PC-3 (cell line): ENCODE measurements at regions not wholly inside any gene's neighbourhood (a gene's known extent, or its start where the extent isn't known, plus 50 kb on each side); places are given as distances from the start of the nearest gene placed in this dataset.

Experiments
- ATAC-seq: fragments of 200-7000 bp; cut with Tn5 transposase; 2 replicates; pipeline ENCODE4 v1.9.1; 2020; ENCODE audit warnings: mild to moderate bottlenecking, moderate library complexity
- BruUV-seq: library from RNA; stranded (reverse); fragments of 400-500 nt; replicated peaks from 2 replicates; lab custom pipeline; 2021; lab: Mats Ljungman, UMichigan
- CTCF ChIA-PET: fragments of 300-600 bp; sonication (Branson Sonifier 250); formaldehyde crosslinking; loops from one replicate; lab custom pipeline; 2022; ENCODE audit warnings: antibody characterized with exemption; lab: Charles Lee
- POLR2A ChIA-PET: fragments of 300-600 bp; sonication (Branson Sonifier 250); formaldehyde crosslinking; loops from one replicate; lab custom pipeline; 2022; ENCODE audit warnings: antibody characterized with exemption; ENCODE audit not compliant: unreplicated experiment; lab: Charles Lee
- DNase-seq: peaks from one replicate; pipeline ENCODE4 v3.0.0-alpha.2; 2015
- H2AFZ ChIP-seq: fragments of 300-600 bp; sonication (generic); 2 replicates; pipeline ENCODE4 v1.6.0; 2016; ENCODE audit warnings: antibody characterized with exemption, low read length
- H3F3A ChIP-seq: fragments of 300-600 bp; sonication (generic); one replicate; pipeline ENCODE4 v1.6.0; 2017; ENCODE audit warnings: antibody characterized with exemption, low read length, control low read depth, mild to moderate bottlenecking; ENCODE audit not compliant: unreplicated experiment
- H3K27ac ChIP-seq: fragments of 300-600 bp; sonication (generic); 2 replicates; pipeline ENCODE4 v1.5.1; 2016; ENCODE audit warnings: mild to moderate bottlenecking, low read length
- H3K27me3 ChIP-seq: fragments of 300-600 bp; sonication (generic); 2 replicates; pipeline ENCODE4 v1.6.1; 2016; ENCODE audit warnings: low read length, mixed read lengths
- H3K36me3 ChIP-seq: fragments of 300-600 bp; sonication (generic); 2 replicates; pipeline ENCODE4 v1.6.1; 2016; ENCODE audit warnings: low read depth, mixed run types, low read length, mixed read lengths
- H3K4me1 ChIP-seq: fragments of 300-600 bp; sonication (generic); 2 replicates; pipeline ENCODE4 v1.5.1; 2016; ENCODE audit warnings: low read length; ENCODE audit not compliant: insufficient read depth
- H3K4me2 ChIP-seq: fragments of 300-600 bp; sonication (generic); 2 replicates; pipeline ENCODE4 v1.6.0; 2016; ENCODE audit warnings: low read length
- H3K4me3 ChIP-seq: fragments of 300-600 bp; sonication (generic); 2 replicates; pipeline ENCODE4 v1.5.1; 2016; ENCODE audit warnings: mild to moderate bottlenecking, low read length, mixed read lengths
- H3K79me2 ChIP-seq: fragments of 300-600 bp; sonication (generic); 2 replicates; pipeline ENCODE4 v1.6.1; 2017; ENCODE audit warnings: low read length, mixed read lengths
- H3K9ac ChIP-seq: fragments of 300-600 bp; sonication (generic); 2 replicates; pipeline ENCODE4 v1.6.0; 2016; ENCODE audit warnings: mild to moderate bottlenecking, low read length
- H3K9me2 ChIP-seq: fragments of 300-600 bp; sonication (generic); replicated peaks from 2 replicates; pipeline ENCODE4 v1.6.1; 2016; ENCODE audit warnings: mixed run types, low read length, mixed read lengths
- H3K9me3 ChIP-seq: fragments of 300-600 bp; sonication (generic); 2 replicates; pipeline ENCODE4 v1.6.1; 2016; ENCODE audit warnings: low read length, mixed read lengths
- H4K20me1 ChIP-seq: fragments of 300-600 bp; sonication (generic); 2 replicates; pipeline ENCODE4 v1.6.1; 2016; ENCODE audit warnings: low read length, mixed read lengths
- CTCF ChIP-seq: fragments of 300-600 bp; sonication (generic); conservative IDR thresholded peaks from 2 replicates; pipeline ENCODE4 v1.5.1; 2017; ENCODE audit warnings: antibody characterized with exemption, low read depth, mild to moderate bottlenecking, low read length
- EZH2 ChIP-seq: fragments of 300-600 bp; sonication (generic); IDR thresholded peaks from one replicate; pipeline ENCODE4 v1.6.1; 2017; ENCODE audit warnings: antibody characterized with exemption, mild to moderate bottlenecking, low read length; ENCODE audit not compliant: unreplicated experiment
- EZH2phosphoT487 ChIP-seq: fragments of 300-600 bp; sonication (generic); IDR thresholded peaks from 2 replicates; pipeline ENCODE4 v1.6.1; 2018; ENCODE audit warnings: mild to moderate bottlenecking, antibody characterized with exemption, low read length, borderline replicate concordance
- intact Hi-C: fragments of 100-400 bp; cut with micrococcal nuclease; formaldehyde crosslinking; loops from 2 replicates; pipeline ENCODE4 v1.9.0; 2023

DNA sequence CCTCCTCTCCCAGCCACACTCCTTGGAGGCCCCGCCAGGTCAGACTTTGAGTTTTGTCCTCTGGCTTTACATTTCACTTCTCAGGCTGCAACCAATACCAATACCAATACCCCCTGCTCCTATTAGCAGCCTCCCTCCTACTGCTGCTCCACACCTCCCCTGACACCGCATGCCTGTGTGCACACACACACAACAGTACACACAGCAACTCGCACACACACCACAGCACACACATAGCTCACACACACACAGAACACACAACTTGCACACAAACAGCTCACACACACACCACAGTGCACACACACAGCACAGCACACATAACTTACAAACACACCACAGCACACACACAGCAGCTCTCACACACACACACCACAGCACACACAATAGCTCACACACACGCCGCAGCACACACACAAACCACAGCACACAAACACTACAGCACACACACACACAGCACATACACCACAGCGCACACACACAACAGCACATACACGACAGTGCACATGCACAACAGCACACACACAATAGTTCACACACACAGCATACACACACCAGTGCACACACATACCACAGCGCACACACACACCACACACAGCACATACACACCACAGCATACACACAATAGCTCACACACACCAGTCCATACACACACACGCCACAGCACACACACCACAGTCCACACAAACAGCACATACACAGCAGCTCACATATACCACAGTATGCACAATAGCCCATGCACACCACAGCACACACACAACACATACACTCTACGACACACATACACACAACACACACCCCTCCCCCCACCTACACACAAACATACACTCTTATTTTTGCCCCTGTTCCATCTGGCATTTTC is 204.7 kb downstream of the UACA start:
- no peak for DNase-seq
- Histone ChIP-seq H3K9me2 (no peaks in the 10 kb centered on the region), H3K4me1 (no peaks in the 10 kb centered on the region), H3K9ac (no peak overlapping the region), H3K4me3 (no peak overlapping the region), H4K20me1 (no peaks in the 10 kb centered on the region), H3K27ac (no peak overlapping the region), H2AFZ (no peak overlapping the region), H3K79me2 (no peaks in the 10 kb centered on the region), H3K9me3 (no peaks in the 10 kb centered on the region), H3F3A (no peaks in the 10 kb centered on the region), H3K36me3 (no peaks in the 10 kb centered on the region), H3K27me3 (no peaks in the 10 kb centered on the region), H3K4me2 (no peak overlapping the region)
- intact Hi-C loops = no loop called here
- no peak for ATAC-seq
- no peak for TF ChIP-seq EZH2
- TF ChIP-seq CTCF = no peak
- TF ChIP-seq EZH2phosphoT487 = no peak
- CTCF ChIA-PET = no interaction called here
- POLR2A ChIA-PET = no interaction called here
- BruUV-seq = no TSS peak

DNA sequence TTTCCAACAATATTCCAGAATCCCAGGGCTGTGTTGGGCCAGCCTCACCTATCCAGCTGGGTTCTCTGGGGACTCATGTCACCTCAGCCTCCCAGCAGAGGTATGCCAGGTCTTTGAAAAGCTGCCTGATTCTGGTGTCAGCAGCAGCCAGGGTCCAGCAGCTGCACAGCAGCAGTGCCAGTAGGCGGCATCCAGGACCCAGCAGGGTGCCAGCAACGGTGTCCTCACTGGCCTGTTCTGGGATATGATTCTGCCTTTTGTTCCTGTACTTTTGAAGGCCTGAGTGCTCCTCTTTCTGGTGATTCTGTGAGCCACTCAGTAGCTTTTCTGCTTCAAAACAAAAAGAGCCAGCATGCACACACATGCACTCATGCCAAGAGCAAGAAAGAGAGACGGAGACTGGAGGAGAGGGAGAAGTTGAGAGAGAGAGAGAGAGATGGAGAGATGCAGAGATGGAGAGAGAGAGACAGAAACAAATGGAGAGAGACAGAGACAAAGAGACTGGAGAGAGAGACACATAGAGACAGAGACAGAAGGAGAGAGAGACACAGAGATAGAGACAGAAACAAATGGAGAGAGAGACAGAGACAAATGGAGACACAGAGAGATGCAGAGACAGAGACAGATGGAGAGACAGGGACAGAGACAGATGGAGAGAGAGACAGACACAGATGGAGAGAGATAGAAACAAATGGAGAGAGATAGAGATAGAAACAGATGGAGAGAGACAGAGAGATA is 205.7 kb downstream of the UACA start:
- no peaks in the 10 kb centered on the region for H4K20me1 ChIP-seq
- CTCF ChIA-PET = no interaction called here
- no peak overlapping the region for H3K27ac ChIP-seq
- H3K27me3 ChIP-seq = no peaks in the 10 kb centered on the region
- intact Hi-C loops = no loop called here
- no TSS peak for BruUV-seq
- H3K36me3 ChIP-seq = no peaks in the 10 kb centered on the region
- TF ChIP-seq EZH2phosphoT487 (no peak), EZH2 (no peak)
- no peaks in the 10 kb centered on the region for H3K79me2 ChIP-seq
- H3K9me2 ChIP-seq = no peaks in the 10 kb centered on the region
- H3K9me3 ChIP-seq = no peaks in the 10 kb centered on the region
- DNase-seq (no peak), ATAC-seq (no peak)
- no peak overlapping the region for H3K9ac ChIP-seq
- H2AFZ ChIP-seq = no peak overlapping the region
- H3K4me2 ChIP-seq = no peak overlapping the region
- H3K4me1 ChIP-seq = no peaks in the 10 kb centered on the region
- no peak overlapping the region for H3K4me3 ChIP-seq
- POLR2A ChIA-PET = no interaction called here
- H3F3A ChIP-seq = no peaks in the 10 kb centered on the region

DNA sequence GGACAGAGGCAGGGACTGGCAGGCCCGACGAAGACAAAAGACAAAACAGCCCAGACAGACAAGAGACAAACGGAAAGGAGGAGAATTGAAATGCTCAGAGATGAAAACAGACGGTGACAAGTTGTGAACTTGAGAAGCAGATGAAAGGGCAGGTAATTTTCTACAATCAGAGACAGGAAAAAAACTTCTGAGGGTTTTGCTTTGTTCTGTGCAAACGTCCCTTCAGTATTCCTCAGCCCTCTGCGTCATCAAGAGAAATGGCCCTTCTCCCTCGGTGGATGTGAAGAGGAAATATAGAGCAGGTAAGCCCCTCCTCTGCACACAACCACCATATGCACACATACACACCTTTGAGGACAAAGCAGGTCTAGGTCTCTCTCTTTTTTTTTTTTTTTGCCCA is 206.6 kb downstream of the UACA start:
- Histone ChIP-seq H3K9me3 (no peaks in the 10 kb centered on the region), H3K4me3 (no peak overlapping the region), H3K9ac (no peak overlapping the region), H3K79me2 (no peaks in the 10 kb centered on the region), H3F3A (no peaks in the 10 kb centered on the region), H3K27me3 (no peaks in the 10 kb centered on the region), H3K4me1 (no peaks in the 10 kb centered on the region), H3K36me3 (no peaks in the 10 kb centered on the region), H2AFZ (no peak overlapping the region), H3K27ac (no peak overlapping the region), H3K4me2 (no peak overlapping the region), H4K20me1 (no peaks in the 10 kb centered on the region), H3K9me2 (no peaks in the 10 kb centered on the region)
- intact Hi-C loops = no loop called here
- BruUV-seq = no TSS peak
- TF ChIP-seq EZH2 = no peak
- no peak for TF ChIP-seq EZH2phosphoT487
- TF ChIP-seq CTCF = no peak
- DNase-seq (no peak), ATAC-seq (no peak)
- ChIA-PET POLR2A (no interaction called here), CTCF (no interaction called here)
